Fibroblast of lung (primary cell): ENCODE measurements at regions not wholly inside any gene's neighbourhood (a gene's known extent, or its start where the extent isn't known, plus 50 kb on each side); places are given as distances from the start of the nearest gene placed in this dataset.

Experiments used
- EZH2 ChIP-seq: IDR thresholded peaks from 2 replicates; pipeline ENCODE4 v1.5.1; 2012; ENCODE audit warnings: low read length, control low read depth, mild to moderate bottlenecking; ENCODE audit errors: missing control alignments
- TF ChIP-seq, protein P1 (sequence below), 2 donors: IDR thresholded peaks in 1 of 2; conservative IDR thresholded peaks in 1 of 2; 1 replicate in 1 of 2; 2 replicates in 1 of 2; pipeline ENCODE4 v1.5.1; 2011 to 2012; ENCODE audit warnings: low read length in 2 of 2, control low read depth in 1 of 2, inconsistent platforms in 1 of 2, low read depth in 1 of 2, mild to moderate bottlenecking in 1 of 2

DNA sequence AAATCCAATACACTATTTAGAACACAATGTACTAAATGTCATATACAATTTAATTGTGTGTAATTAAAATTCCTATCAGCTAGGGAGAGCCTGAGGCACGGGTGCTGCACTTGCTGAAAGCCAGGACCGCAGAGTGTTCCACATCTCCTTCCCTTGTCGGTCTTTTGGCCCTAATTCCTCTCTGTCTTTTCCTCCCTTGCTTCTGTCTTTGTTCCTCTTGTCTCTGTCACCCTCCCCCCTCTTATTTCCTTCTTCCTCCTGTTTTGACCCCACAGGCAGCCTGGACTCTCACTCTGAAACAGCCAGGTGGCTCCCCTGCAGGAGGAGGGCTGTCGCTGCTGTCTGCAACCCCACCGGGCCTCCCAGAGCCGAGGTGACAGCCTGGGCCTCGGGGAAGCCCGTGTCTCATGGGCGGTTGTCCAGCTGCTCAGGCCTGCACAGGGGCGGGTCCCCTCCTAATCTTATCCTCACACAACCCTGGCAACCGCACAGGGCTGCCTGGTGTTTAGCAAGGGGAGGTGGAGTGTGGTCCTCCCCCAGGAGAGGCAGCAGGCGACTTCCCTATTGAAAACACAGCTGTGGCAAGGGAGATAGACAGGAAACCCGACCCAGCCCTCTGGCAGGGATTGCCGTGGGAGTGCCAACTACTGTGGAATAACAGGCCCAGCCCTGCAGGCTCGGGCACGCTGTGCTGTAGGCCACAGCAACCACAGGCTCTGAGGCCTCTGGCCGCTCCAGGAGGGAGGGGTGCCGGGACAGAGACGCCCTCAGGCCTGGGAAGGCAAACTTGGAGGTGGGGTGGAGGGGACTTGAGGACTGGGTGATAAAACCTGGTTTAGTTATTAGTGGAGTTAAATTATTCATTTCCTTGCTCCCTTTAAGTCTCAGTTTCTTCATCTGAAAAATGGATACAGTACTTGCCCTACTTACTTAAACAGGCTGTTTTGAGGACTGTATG is 68.8 kb upstream of the WDR26 start:
- TF ChIP-seq, protein P1, sequence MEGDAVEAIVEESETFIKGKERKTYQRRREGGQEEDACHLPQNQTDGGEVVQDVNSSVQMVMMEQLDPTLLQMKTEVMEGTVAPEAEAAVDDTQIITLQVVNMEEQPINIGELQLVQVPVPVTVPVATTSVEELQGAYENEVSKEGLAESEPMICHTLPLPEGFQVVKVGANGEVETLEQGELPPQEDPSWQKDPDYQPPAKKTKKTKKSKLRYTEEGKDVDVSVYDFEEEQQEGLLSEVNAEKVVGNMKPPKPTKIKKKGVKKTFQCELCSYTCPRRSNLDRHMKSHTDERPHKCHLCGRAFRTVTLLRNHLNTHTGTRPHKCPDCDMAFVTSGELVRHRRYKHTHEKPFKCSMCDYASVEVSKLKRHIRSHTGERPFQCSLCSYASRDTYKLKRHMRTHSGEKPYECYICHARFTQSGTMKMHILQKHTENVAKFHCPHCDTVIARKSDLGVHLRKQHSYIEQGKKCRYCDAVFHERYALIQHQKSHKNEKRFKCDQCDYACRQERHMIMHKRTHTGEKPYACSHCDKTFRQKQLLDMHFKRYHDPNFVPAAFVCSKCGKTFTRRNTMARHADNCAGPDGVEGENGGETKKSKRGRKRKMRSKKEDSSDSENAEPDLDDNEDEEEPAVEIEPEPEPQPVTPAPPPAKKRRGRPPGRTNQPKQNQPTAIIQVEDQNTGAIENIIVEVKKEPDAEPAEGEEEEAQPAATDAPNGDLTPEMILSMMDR (conservative IDR thresholded peaks at IDR 0.05 in 1 of 2, IDR thresholded peaks at IDR 0.05 in 1 of 2; ENCODE audit: low read depth in 1 of 2, low read length in 2 of 2), result peak; percentile 6
- no peak for TF ChIP-seq EZH2
